ENCODE measurements at regions not wholly inside any gene's neighbourhood (a gene's known extent, or its start where the extent isn't known, plus 50 kb on each side); places are given as distances from the start of the nearest gene placed in this dataset.
A peak's percentile ranks its signal among the peaks of the same experiment; 100 is the strongest.

DNA sequence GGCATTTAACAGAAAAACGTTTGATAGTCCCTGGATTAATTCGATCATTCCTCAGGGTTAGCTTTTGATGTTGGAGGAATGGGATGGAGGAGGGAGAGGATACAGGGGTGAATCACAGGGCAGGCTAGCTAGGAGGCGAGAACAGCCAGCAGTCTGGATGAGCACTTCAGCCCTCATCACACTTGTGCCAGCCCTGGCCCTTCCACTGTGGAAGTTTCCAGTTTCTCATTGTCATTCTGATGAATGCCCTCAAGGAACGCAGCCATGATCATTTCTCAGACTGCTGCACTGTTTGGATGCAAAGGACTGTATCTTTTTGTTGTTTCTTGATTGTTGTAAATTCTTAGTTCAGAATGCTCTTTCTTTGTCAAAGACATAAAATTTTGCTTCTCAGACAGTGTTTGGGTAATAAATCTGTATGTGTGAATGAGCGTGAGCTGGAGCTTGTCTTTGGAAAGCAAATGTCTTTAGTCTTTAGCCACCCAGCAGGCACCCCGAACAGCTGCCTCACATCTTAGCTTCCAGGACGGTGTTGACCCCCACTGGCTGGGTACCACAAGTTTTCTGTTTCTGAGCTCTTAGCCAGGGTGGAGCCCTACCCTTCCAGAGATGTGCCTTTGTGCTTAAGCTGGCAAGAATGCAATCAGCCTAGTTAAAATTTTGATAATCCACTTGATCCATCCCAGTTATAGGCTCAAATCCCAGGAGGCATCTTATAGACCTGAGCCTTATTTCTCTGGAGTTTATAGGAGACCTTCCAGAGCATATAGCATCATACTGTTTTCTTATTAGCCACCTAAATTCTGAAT is 121.1 kb downstream of the PDCD6IP start:
- Mint-ChIP-seq H3K4me1 (peaks cover 3% of the 10 kb centered on the region), H3K36me3 (ENCODE audit: low read depth) (no peaks in the 10 kb centered on the region), H3K27ac (no peak overlapping the region), H3K4me3 (no peak overlapping the region), H3K9me3 (no peaks in the 10 kb centered on the region), H3K27me3 (peaks cover 3% of the 10 kb centered on the region)
- ATAC-seq (no peak), DNase-seq (no peak)

- DNase-seq (no peak), ATAC-seq (no peak)
- Mint-ChIP-seq H3K27ac (no peak overlapping the region), H3K9me3 (no peaks in the 10 kb centered on the region), H3K36me3 (ENCODE audit: low read depth) (no peaks in the 10 kb centered on the region), H3K27me3 (peaks cover 5% of the 10 kb centered on the region), H3K4me1 (peaks cover 3% of the 10 kb centered on the region), H3K4me3 (no peak overlapping the region)
Observed at GRCh38 chr3:33920511-33920910, 122.1 kb downstream of the PDCD6IP start.

DNA sequence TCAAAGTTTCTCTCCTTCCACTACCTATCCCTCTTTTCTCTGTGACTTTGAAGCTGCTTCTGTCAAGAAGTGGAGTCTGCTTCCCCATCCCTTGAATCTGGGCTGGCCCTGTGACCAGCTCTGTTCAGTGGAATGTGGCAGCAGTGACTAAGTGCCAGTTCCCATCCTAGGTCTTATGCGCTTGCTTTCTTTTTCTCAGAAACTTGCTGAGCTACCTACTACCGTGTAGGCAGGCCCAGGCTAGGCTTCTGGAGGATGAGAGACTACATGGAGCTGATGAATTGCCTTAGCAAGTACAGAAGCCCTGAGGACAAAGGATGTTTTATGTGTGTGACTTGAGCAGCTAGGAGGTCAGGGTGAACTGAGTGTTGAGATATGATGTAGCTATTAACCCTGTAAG is 123.2 kb downstream of the PDCD6IP start:
- Mint-ChIP-seq H3K4me3 (no peak overlapping the region), H3K9me3 (no peaks in the 10 kb centered on the region), H3K27me3 (peaks cover 2% of the 10 kb centered on the region), H3K27ac (no peak overlapping the region), H3K36me3 (ENCODE audit: low read depth) (no peaks in the 10 kb centered on the region), H3K4me1 (no peaks in the 10 kb centered on the region)
- DNase-seq = no peak
- ATAC-seq = peak; percentile 28

DNA sequence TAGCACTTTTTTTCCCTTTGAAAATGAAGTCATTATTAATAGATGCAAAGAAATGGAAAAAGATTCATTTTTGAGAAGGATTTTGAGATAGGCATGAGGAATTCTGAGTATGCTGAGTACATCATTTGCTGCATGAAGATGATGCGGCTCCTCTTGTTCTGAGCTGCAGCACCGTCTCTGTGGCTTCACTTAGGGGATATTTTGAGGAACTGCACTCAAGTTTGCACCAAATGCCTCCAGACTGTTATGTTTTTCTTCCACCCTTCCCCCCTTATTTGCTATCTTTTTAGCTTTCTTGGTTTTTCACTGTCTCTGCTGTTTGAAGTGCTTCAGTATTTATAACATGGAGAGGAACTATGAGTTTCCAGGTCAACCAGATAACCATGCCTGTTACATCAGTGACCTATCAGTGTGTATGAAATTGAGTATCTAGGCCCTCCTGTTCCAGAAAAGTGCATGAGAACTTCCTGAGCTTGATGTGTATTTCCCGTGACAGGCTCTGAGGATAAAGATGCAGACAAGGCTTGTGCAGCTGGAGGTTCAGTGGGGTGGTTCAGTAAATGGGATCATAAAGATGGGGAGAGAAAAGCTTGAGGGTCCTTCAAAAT is 128.7 kb downstream of the PDCD6IP start:
- Mint-ChIP-seq H3K36me3 (ENCODE audit: low read depth) (no peaks in the 10 kb centered on the region), H3K4me3 (no peak overlapping the region), H3K27ac (no peak overlapping the region), H3K27me3 (peaks cover 2% of the 10 kb centered on the region), H3K4me1 (no peaks in the 10 kb centered on the region), H3K9me3 (no peaks in the 10 kb centered on the region)
- ATAC-seq = no peak
- no peak for DNase-seq

- no peak for ATAC-seq
- Mint-ChIP-seq H3K36me3 (ENCODE audit: low read depth) (no peaks in the 10 kb centered on the region), H3K27me3 (peaks cover 2% of the 10 kb centered on the region), H3K4me3 (no peak overlapping the region), H3K27ac (no peak overlapping the region), H3K4me1 (no peaks in the 10 kb centered on the region), H3K9me3 (no peaks in the 10 kb centered on the region)
- DNase-seq = no peak
Observed at GRCh38 chr3:33929813-33930212, 131.4 kb downstream of the PDCD6IP start.

DNA sequence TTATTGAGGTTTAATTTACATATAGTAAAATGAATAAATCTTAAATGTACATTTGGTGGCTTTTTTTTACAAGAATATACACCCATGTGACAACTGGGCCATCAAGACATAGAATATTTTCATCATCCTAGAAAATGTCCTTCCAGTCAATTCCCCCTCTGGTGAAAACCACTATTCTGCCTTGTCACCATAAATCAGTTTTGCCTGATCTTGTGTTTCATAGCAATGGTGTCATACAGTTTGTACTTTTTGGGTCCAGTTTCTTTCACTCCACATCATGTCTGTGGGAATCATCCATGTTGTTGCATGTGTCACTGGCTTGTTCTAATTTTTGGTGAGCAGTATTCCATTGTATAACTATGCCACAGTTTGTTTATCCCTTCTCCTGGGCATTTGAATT is 133.1 kb downstream of the PDCD6IP start:
- DNase-seq (no peak), ATAC-seq (no peak)
- H3K27ac Mint-ChIP-seq = no peak overlapping the region
- no peaks in the 10 kb centered on the region for H3K9me3 Mint-ChIP-seq
- H3K36me3 Mint-ChIP-seq (ENCODE audit: low read depth) = no peaks in the 10 kb centered on the region
- no peak overlapping the region for H3K4me3 Mint-ChIP-seq
- peaks cover 2% of the 10 kb centered on the region for H3K27me3 Mint-ChIP-seq
- peaks cover 3% of the 10 kb centered on the region for H3K4me1 Mint-ChIP-seq

DNA sequence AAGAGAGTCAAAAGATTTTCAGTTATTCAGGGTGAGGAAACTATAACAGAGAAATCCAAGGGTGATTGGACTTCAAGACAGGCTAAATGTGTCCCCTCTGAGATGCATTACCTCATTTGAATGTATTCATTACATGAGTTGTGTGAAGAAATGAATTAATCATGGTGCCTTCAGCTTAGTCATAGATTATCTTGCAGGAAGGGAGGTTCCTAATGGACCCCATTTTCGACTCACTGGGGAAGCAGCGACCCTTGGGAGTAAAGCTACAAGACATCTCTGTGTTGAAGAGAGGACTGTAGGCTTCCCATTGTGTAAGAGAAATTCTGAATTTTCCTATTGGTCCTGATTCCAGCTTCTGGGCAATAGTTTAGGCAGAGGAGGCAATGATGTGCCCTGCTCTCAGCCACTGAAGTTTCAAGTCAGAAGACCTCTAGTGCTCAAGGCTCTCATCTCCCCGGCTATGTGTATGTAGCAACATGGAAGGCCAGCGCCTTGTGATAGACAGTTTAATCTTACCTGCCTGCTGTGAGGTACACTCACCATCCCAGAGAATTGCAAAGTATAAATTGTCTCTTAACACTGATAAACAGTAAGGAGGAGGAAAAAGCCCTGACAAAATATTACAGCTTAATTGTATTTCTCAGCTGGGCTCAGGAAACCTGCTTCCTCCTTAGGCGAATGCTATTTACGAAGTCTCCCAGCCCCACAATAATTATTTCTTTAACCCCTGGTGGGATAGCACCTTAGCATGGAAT is 133.8 kb downstream of the PDCD6IP start:
- no peak overlapping the region for H3K4me3 Mint-ChIP-seq
- H3K36me3 Mint-ChIP-seq (ENCODE audit: low read depth) = no peaks in the 10 kb centered on the region
- peaks cover 3% of the 10 kb centered on the region for H3K4me1 Mint-ChIP-seq
- H3K27ac Mint-ChIP-seq = no peak overlapping the region
- no peak for ATAC-seq
- no peaks in the 10 kb centered on the region for H3K9me3 Mint-ChIP-seq
- peaks cover 2% of the 10 kb centered on the region for H3K27me3 Mint-ChIP-seq
- DNase-seq = no peak

DNA sequence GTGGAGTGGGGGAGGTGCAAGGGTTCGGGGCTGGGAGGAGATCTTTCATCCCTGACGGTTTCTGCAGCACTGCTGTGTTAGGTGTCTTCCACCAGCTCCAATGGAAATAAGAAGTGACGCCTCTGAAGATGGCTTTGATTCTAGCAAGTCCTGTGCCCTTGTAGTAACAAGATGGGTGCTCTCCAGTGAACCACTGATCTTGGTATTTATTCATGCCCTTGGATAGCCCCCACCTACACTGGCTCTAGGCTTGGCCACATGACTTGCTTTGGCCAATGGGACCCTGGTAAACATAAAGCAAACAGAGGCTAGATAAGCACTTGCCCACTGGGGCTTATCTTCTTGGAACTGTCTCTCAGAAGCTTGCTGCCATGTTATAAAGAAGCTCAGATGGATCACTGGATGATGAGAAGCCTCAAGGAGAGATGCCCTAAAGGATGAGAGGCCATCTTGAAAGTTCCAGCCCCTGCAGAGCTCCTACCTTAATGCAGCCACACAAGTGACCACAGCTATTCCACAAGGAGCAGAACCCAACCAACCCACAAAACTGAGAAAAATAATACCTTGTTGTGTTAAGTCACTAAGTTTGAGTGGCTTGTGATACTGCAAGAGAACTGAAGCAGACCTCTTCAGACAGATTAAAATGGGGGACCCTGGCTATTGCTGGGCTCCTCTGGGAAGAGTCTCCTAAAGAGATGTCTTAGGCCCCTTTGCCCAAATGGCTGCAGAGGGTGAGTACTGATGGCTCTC is 137.9 kb downstream of the PDCD6IP start:
- no peak overlapping the region for H3K27ac Mint-ChIP-seq
- ATAC-seq = no peak
- H3K9me3 Mint-ChIP-seq = no peaks in the 10 kb centered on the region
- no peaks in the 10 kb centered on the region for H3K36me3 Mint-ChIP-seq (ENCODE audit: low read depth)
- H3K4me1 Mint-ChIP-seq = peaks cover 22% of the 10 kb centered on the region
- no peak for DNase-seq
- peaks cover 9% of the 10 kb centered on the region for H3K27me3 Mint-ChIP-seq
- H3K4me3 Mint-ChIP-seq = no peak overlapping the region

- ATAC-seq = no peak
Observed at GRCh38 chr3:33936921-33937525, 138.6 kb downstream of the PDCD6IP start.

GRCh38 chr3:33937628-33938027 is 139.2 kb downstream of the PDCD6IP start:
- ATAC-seq (no peak), DNase-seq (no peak)
- no peak overlapping the region for H3K27ac Mint-ChIP-seq
- H3K9me3 Mint-ChIP-seq = no peaks in the 10 kb centered on the region
- peaks cover 9% of the 10 kb centered on the region for H3K27me3 Mint-ChIP-seq
- H3K36me3 Mint-ChIP-seq (ENCODE audit: low read depth) = no peaks in the 10 kb centered on the region
- no peak overlapping the region for H3K4me3 Mint-ChIP-seq
- peaks cover 34% of the 10 kb centered on the region for H3K4me1 Mint-ChIP-seq

More at GRCh38 chr3:33936921-33937525, 138.6 kb downstream of the PDCD6IP start:
- DNase-seq = no peak
- Mint-ChIP-seq H3K27ac (no peak overlapping the region), H3K36me3 (ENCODE audit: low read depth) (no peaks in the 10 kb centered on the region), H3K4me1 (peaks cover 28% of the 10 kb centered on the region), H3K4me3 (no peak overlapping the region), H3K9me3 (no peaks in the 10 kb centered on the region), H3K27me3 (peaks cover 9% of the 10 kb centered on the region)

DNA sequence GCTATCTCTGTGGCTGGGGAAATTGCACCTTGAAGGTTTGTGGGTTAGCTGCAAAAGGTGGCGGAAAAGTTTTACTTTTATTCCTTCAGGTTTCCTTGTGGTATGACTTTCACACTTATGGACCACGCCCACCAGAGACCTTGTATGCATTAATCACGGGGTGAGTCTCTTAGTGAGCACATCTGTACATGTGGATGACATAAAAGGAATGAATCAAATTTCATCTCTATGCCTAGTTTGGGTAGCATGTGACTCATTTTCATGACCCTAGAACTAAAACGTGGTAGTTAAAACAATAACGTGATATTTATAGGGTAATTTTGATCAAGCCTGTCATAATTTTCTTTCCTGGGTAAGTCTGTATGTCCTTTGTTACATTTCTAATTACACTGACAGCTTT is 141.7 kb downstream of the PDCD6IP start:
- ATAC-seq (peak; percentile 69), DNase-seq (peak; percentile 10)
- no peak overlapping the region for H3K4me3 Mint-ChIP-seq
- peaks cover 11% of the 10 kb centered on the region for H3K27me3 Mint-ChIP-seq
- no peaks in the 10 kb centered on the region for H3K36me3 Mint-ChIP-seq (ENCODE audit: low read depth)
- peak overlapping the region; percentile 60 for H3K27ac Mint-ChIP-seq
- H3K9me3 Mint-ChIP-seq = no peaks in the 10 kb centered on the region
- H3K4me1 Mint-ChIP-seq = peaks cover 41% of the 10 kb centered on the region

- no peaks in the 10 kb centered on the region for H3K36me3 Mint-ChIP-seq (ENCODE audit: low read depth)
- H3K27ac Mint-ChIP-seq = no peak overlapping the region
- H3K4me1 Mint-ChIP-seq = peaks cover 38% of the 10 kb centered on the region
- peaks cover 10% of the 10 kb centered on the region for H3K27me3 Mint-ChIP-seq
- DNase-seq = no peak
- no peak for ATAC-seq
- H3K9me3 Mint-ChIP-seq = no peaks in the 10 kb centered on the region
- no peak overlapping the region for H3K4me3 Mint-ChIP-seq
Observed at GRCh38 chr3:33940736-33941135, 142.3 kb downstream of the PDCD6IP start.

GRCh38 chr3:33941804-33942203 is 143.4 kb downstream of the PDCD6IP start:
- peak overlapping the region; percentile 68 for H3K27ac Mint-ChIP-seq
- DNase-seq = no peak
- peak; percentile 92 for ATAC-seq
- H3K36me3 Mint-ChIP-seq (ENCODE audit: low read depth) = no peaks in the 10 kb centered on the region
- peaks cover 38% of the 10 kb centered on the region for H3K4me1 Mint-ChIP-seq
- H3K4me3 Mint-ChIP-seq = no peak overlapping the region
- H3K27me3 Mint-ChIP-seq = peaks cover 9% of the 10 kb centered on the region
- H3K9me3 Mint-ChIP-seq = no peaks in the 10 kb centered on the region

Data from activated naive CD8-positive, alpha-beta T cell treated with anti-CD3 and anti-CD28 coated beads, Interleukin-2, amount 50 U/mL, for 24 hours (primary cell).